Skin epidermis (tissue), 12 donors: ENCODE measurements at regions not wholly inside any gene's neighbourhood (a gene's known extent, or its start where the extent isn't known, plus 50 kb on each side); places are given as distances from the start of the nearest gene placed in this dataset.
"Not testable (repeated sequence)": the region's sequence is repeated elsewhere in the genome, so short reads cannot be mapped to it uniquely, and the experiment has no call there.

Experiments
- H3K27ac ChIP-seq, 21 experiments: fragments of 200-600 bp; sonication (generic) in 11 of 21; one replicate each; pipeline ENCODE4 v1.5.0; 2020; ENCODE audit warnings: mild to moderate bottlenecking in 3 of 21, inconsistent platforms in 2 of 21, moderate library complexity in 2 of 21
- H3K4me3 ChIP-seq, 7 experiments: fragments of 200-600 bp; sonication (generic) in 2 of 7; one replicate each; pipeline ENCODE4 v1.5.0; 2020; ENCODE audit warnings: inconsistent platforms in 2 of 7, mild to moderate bottlenecking in 2 of 7, moderate library complexity in 1 of 7

GRCh38 chr21:43295066-43295958 lies 126.5 kb downstream of the CRYAA start:
- Histone ChIP-seq H3K4me3 (no peak overlapping the region), H3K27ac (no peak overlapping the region)

GRCh38 chr21:43294194-43294902 lies 125.5 kb downstream of the CRYAA start:
- H3K27ac ChIP-seq, result no peak overlapping the region
- no peak overlapping the region for H3K4me3 ChIP-seq

- Histone ChIP-seq H3K4me3 (no peak overlapping the region), H3K27ac (no peak overlapping the region)
These were observed 124.0 kb downstream of the CRYAA start for GRCh38 chr21:43292866-43293142.

GRCh38 chr21:43292041-43292865 lies 123.4 kb downstream of the CRYAA start:
- Histone ChIP-seq H3K4me3 (no peak overlapping the region), H3K27ac (no peak overlapping the region)

GRCh38 chr21:43291347-43291950 lies 122.6 kb downstream of the CRYAA start:
- Histone ChIP-seq H3K27ac (no peak overlapping the region), H3K4me3 (no peak overlapping the region)

DNA sequence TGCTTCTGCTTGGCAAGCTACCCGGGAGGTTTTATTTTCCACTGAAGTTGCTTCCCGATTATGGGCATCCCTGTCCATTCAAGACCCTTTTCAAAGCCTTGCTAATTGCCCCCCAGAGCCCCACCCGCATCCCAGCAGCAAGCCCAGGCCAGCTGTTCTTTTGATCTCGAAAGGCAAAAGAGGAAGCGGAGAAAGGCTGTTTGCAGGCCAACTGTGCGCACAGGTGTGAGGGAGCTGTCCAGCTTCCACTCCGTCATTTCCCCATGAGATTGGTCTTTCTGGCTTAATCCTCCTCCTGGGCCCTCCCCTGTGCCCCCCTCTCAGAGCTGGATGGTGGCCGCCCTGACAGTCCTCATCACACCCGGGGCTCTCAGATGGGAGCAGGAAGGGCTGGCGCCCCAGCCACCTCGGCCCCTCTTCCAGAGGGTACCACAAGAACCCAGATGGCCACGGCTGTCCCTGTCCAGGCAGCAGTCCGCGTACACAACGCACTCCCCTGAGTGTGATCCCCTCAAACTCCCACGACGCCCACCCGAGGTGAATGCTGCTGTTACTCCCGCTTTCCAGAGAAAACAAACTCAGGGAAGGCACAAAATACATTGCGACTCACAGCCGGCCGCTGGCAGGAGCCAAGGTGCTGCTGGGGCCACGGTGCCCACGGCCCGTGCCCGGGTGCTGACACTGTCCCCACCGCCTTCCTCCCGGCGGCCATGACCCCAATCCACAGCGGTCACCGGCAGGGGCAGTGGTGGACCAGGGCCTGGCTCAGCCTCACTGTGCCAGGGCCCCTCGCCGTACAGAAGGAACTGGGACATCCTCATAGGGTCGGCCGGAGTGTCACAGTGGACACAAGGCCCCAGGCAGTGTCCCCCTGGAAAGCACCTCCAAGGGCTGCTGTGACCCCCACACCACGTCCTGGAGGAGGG lies 121.9 kb downstream of the CRYAA start:
- Histone ChIP-seq H3K4me3 (no peak overlapping the region), H3K27ac (no peak overlapping the region)

- no peak overlapping the region for H3K27ac ChIP-seq
- H3K4me3 ChIP-seq, result no peak overlapping the region
These were observed 121.2 kb downstream of the CRYAA start for GRCh38 chr21:43289966-43290365.

DNA sequence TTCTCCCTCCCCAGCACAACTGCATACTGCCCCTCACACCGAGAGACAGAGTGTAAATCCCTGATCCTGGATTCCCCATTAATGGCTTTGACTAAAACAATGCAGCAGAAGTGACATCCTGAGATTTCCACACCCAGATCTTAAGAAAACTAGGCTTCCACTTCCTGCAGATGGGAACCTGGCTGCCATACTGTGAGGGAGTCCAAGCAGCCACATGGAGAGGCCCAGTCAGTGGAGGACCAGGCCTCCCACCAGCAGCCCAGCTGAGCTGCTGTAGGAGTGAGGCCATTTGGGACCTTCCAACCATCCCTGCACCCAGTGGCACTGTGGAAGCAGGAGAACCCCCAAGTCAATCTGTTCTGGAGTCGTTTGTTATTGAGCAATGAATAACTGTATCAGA lies 120.6 kb downstream of the CRYAA start:
- no peak overlapping the region for H3K27ac ChIP-seq
- no peak overlapping the region for H3K4me3 ChIP-seq

DNA sequence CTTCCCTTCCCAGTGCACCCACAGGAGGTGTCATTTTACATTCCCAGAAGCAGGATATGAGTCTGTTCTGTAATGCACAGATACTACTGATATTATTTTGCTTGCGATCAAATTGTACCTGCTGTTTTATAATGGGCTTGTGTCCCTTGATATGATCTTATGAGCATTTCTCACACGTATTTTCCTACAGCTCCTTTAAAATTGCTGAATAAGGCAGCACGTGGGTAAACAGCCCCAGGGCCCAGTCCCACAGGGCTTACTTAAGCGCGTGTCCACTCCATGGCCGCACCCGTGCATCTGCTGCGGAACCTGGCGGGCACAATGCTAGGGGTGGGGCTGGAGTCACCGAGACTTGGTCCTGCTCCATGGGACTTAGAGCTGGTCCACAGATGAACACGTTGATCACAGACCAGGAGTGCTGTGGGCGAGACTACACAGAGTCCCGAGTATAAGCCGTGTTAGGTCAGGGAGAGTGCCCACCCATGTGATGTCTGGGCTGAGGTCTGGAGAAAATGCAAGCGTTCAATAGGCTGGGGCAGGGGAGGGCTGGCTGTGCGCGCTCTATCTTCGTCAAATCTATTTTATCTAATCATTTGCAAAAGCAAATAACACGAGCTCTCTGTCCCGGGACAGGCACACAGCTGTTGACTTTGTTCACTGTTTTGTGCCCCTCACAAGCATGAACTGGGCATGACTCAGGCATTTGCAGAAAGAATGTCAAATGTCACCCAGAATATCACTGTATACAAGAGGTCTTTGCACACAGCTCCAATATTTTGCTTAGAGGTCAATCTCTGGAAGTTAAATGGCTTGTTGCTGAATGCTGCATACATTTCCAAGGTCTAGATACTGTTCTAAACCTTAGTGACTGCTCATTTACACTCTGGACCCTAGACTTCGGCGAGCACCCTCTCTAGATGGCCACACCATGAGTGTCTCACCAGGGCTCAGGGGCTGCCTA lies 119.3 kb downstream of the CRYAA start:
- no peak overlapping the region for H3K27ac ChIP-seq

GRCh38 chr21:43287111-43287760 lies 118.4 kb downstream of the CRYAA start:
- Histone ChIP-seq H3K27ac (no peak overlapping the region), H3K4me3 (no peak overlapping the region)

More for the DNA sequence above, 119.3 kb downstream of the CRYAA start:
- H3K4me3 ChIP-seq, result no peak overlapping the region

GRCh38 chr21:43286196-43286595 lies 117.4 kb downstream of the CRYAA start:
- no peak overlapping the region for H3K4me3 ChIP-seq
- no peak overlapping the region for H3K27ac ChIP-seq

- Histone ChIP-seq H3K27ac (no peak overlapping the region), H3K4me3 (no peak overlapping the region)
These were observed 115.9 kb downstream of the CRYAA start for GRCh38 chr21:43284700-43285099.

DNA sequence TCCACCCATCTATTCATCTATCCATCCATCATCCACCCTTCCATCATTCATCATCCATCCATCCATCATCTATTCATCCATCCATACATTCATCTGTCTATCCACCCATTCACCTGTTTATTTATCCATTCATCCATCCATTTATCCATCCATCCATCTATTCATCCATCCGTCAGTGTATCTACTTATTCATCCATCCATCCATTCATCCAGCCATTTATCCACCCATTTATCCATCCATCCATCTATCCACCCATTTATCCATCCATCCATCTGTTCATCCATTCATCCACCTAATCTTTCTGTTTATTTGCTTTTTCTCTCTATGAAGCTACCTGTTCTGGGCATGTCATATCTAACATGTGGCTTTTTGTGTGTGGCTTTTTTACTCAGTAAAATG lies 115.4 kb downstream of the CRYAA start:
- H3K27ac ChIP-seq, result no peak overlapping the region
- no peak overlapping the region for H3K4me3 ChIP-seq

DNA sequence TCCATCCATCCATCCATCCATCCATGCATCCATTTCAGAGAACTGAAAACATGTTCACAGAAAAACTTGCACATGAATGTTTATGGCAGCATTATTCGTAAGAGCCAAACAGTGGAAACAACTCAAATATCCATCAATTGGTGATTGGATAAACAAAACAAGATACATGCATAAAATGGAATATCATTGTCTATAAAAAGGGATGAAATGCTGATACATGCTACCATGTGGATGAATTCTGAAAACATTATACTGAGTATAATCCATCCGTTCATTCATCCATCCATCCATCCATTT lies 115.1 kb downstream of the CRYAA start:
- H3K4me3 ChIP-seq, H3K27ac ChIP-seq: not testable (repeated sequence)

GRCh38 chr21:43283136-43283924 lies 114.5 kb downstream of the CRYAA start:
- no peak overlapping the region for H3K4me3 ChIP-seq
- H3K27ac ChIP-seq, result no peak overlapping the region

- H3K27ac ChIP-seq, result no peak overlapping the region
- no peak overlapping the region for H3K4me3 ChIP-seq
These were observed 113.7 kb downstream of the CRYAA start for GRCh38 chr21:43282358-43283120.
